GM18870 (cell line): ENCODE measurements at regions not wholly inside any gene's neighbourhood (a gene's known extent, or its start where the extent isn't known, plus 50 kb on each side); places are given as distances from the start of the nearest gene placed in this dataset.
A peak's percentile ranks its signal among the peaks of the same experiment; 100 is the strongest.

Experiments
- ATAC-seq: cut with Tn5 transposase; IDR thresholded peaks from one replicate; pipeline ENCODE4 v1.9.1; 2021; ENCODE audit warnings: moderate library complexity; ENCODE audit not compliant: unreplicated experiment

GRCh38 chr4:36786519-36786918 is 458.0 kb upstream of the NWD2 start:
- ATAC-seq: no peak

DNA sequence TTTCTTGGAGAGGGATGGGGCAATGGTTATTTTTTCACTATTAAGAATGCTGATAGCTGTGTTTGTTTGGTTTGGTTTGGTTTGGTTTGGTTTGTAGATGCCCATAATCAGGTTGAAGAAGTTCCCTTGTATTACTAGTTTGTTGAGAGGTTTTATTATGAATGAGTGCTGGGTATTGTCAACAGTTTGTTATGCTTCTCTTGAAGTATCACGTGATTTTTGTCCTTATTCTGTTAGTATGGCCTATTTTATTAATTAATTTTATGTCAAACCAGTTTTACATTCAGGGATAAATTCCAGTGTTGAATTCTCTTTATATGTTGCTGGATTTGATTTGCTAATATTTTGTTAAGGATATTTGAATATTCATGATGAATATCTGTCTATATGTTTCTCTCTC is 449.8 kb upstream of the NWD2 start:
- ATAC-seq: no peak

DNA sequence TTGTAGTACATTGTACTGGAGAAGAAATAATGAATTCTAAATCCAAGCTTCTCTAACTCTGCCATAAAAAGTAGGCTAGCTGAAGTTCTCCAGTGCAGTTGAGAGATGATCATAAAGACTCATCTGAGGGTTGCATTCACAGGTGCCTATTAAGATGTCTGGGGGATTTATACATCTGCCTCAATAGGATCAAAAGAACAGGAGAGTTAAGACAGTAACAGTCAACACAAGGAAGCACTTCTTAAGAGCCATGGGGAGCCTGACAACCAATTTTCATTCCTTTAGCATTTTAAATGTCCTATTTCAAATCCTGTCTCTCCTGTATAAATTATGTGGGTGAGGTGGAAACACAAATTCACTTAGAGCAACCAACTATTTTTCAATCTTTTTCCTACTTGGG is 432.4 kb upstream of the NWD2 start:
- no peak for ATAC-seq

- ATAC-seq: no peak
Observed at GRCh38 chr4:36815536-36815935, 429.0 kb upstream of the NWD2 start.

GRCh38 chr4:36823199-36823967 is 421.2 kb upstream of the NWD2 start:
- ATAC-seq: no peak

- ATAC-seq: no peak
Observed at GRCh38 chr4:36824682-36825081, 419.9 kb upstream of the NWD2 start.

- peak; percentile 59 for ATAC-seq
Observed at GRCh38 chr4:36835246-36835645, 409.3 kb upstream of the NWD2 start.

DNA sequence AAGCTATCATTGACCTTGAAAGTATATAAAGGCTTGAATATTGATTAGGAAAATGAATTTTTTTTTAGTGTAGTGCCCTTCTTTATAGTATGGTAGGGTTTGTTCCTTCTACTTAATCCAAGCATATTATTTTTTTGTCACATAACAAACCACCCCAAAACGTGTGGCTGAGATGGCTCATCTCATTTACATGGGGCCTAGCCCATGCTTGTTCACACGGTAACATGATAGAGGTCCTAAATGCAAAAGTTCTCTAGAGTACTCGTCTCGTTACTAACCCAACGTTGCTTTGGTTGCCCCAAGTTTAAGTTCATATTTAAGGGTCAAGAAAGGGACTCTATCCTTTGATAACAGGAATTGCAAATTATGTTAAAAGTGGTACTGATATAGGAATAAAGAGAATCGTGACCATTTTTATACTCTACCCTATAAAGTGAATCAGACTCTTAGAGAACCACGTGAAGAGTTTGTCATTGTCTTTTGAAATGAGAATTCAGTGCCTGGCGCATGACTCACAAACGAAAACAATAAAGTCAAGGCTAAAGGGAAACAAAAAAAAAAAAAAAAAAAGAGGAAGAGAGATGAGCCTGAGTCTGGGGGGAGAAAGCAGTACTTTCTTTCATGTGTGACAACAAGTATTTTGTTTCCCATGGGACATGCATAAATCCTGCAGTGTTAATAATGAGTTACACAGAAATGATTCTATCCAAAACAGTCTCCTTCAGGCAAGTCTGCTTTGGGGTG is 402.8 kb upstream of the NWD2 start:
- ATAC-seq: peak; percentile 55

- no peak for ATAC-seq
Observed at GRCh38 chr4:36844448-36844847, 400.1 kb upstream of the NWD2 start.

DNA sequence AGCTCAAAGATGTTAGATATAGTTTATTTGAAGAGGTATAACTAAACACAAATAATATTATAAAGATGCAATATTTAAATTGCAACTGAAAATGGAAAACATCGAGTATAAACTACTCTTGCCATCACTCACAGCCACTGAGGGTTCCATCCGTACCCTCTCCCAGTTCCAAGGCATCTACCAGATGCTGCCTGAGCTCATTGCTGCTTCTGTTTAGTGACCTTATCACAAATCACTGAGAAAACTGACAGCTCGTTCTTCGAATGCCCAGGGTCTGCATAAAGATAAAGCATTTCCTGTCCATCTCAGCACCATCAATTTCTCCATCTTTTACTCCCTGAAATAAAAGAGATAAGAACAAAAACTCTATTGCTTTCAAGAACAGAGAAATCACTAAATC is 391.7 kb upstream of the NWD2 start:
- no peak for ATAC-seq

- peak; percentile 81 for ATAC-seq
Observed at GRCh38 chr4:36854554-36854953, 390.0 kb upstream of the NWD2 start.

- ATAC-seq: no peak
Observed at GRCh38 chr4:36863601-36864000, 380.9 kb upstream of the NWD2 start.

DNA sequence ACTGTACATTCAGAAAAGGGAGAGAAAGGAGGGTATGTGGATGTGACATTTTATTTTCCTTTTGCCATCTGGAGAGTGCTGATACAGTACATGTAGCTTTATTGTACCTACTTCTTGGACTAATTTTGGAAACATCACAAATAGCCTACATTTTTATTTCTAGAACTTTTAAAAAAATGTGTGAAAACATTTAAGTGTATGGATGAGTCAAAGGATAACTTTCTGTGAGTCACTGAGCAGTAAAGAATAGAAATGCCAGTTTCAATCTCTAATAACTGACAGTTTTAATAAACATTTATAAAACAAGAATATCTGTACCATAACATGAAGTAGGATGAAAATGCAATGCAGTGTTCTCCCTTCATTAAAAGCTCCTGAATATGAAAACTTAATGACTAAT is 374.4 kb upstream of the NWD2 start:
- no peak for ATAC-seq

- peak; percentile 64 for ATAC-seq
Observed at GRCh38 chr4:36872679-36873078, 371.9 kb upstream of the NWD2 start.

- no peak for ATAC-seq
Observed at GRCh38 chr4:36884151-36884550, 360.4 kb upstream of the NWD2 start.

DNA sequence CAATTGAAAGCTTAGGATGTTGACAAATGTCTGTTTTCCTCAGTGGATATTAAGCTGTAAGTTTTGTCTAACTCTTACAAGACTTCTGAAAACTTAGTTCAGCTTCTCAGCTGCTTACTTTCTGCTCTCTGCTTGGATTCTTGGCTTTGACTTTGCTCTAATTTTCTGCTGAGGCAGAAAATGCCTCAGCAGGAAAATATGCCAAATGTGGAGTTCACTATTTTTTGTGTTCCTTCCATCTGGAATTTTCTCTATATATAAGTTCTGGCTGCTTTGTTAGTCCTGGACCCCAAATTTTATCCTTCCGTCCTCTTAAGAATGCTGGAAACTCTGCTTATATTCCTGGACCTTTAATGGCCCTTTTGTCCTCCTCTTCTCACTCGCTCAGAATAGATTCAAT is 352.6 kb upstream of the NWD2 start:
- ATAC-seq: no peak

GRCh38 chr4:36900446-36900987 is 344.0 kb upstream of the NWD2 start:
- ATAC-seq: no peak

DNA sequence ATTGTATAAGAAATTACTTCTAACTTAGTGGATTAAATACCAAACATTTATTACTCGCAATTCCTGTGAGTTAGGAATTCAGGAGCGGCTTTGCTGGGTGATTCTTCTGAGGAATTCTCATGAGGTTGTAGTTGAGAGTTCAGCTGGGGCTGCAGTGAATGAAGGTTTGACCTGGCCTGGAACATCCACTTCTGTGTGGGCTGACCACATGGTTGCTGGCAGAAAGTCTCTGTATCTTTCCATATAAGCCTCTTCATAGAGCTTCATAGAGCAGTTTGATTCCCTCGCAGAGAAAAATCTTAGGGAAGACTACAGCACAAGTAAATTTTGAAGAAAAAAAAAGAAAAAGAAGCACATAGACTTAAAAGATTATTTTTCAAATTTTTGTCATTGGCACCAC is 339.7 kb upstream of the NWD2 start:
- no peak for ATAC-seq

DNA sequence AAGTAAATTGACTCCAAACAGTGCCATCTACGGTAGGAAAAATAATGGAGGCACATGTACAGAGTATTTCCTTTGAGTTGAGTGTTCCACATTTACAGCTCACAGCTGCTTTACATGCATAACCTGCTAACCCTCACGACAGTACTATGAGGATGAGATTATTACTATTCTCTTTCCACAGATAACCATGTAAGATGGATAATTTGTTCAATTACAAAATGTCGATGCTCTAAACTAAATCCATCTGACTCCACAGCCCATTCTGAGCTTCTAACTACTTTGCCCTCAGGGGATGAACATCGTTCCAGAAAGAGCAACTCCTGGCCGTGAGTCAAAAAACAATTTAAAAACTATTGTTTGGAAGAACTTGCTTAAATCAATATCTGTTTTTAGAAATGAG is 330.4 kb upstream of the NWD2 start:
- no peak for ATAC-seq

DNA sequence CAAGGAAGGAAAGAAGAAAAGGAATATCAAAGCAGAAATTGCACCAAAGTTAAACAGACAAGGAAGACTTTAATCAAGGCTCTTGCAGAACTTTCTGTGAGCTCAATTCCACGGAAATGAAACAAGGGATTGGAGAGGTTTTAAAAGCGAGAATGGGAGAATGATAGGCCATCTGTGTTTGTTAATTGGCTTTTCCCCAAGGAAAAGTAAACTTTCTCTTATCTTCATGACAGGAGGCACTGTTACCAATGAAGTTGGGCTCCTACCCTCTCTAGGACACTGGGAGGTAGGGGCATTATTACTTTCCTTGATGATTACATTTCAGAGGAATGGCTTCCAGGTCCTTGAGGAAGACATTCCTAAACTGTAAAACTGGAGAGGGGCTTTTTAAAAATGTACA is 328.8 kb upstream of the NWD2 start:
- no peak for ATAC-seq

DNA sequence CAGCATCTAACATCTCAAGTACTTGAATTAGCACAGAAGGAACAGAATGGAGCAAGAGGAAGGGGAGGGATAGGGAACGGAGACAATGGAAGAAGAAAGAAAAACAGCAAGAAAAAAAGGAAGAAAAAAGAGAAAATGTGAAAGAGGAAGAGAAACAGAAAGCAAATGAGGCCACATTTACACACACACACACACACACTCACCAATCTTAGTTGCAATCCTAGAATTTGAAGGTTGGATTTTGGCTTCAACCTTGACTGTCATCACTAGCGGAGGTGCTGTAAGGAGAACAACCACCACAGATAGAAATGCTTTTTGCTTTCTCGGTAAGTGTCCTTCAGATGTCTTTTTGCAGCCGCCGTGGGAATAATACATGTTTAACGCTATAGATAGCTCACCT is 327.1 kb upstream of the NWD2 start:
- no peak for ATAC-seq

DNA sequence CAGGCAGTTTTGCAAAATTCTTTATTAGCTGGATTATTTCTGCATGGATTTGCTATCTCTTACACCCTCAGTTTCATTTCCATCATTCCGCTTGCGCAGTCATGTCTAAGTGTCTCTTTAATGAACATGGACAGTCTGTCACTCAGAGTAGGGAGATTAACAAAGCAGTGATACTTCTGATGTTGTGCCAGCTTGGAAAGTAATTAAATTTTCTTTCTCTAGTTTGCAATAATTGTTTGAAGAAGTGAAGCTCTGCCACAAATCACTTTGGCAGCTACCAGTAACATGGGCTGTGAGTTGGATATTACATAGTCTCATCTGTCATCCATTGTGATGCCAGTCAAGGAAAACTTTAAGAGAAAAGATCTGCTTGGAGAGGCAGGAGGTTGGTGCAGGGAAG is 324.8 kb upstream of the NWD2 start:
- no peak for ATAC-seq
